ENCODE measurements at regions not wholly inside any gene's neighbourhood (a gene's known extent, or its start where the extent isn't known, plus 50 kb on each side); places are given as distances from the start of the nearest gene placed in this dataset.
"Not testable (repeated sequence)": the region's sequence is repeated elsewhere in the genome, so short reads cannot be mapped to it uniquely, and the experiment has no call there.

DNA sequence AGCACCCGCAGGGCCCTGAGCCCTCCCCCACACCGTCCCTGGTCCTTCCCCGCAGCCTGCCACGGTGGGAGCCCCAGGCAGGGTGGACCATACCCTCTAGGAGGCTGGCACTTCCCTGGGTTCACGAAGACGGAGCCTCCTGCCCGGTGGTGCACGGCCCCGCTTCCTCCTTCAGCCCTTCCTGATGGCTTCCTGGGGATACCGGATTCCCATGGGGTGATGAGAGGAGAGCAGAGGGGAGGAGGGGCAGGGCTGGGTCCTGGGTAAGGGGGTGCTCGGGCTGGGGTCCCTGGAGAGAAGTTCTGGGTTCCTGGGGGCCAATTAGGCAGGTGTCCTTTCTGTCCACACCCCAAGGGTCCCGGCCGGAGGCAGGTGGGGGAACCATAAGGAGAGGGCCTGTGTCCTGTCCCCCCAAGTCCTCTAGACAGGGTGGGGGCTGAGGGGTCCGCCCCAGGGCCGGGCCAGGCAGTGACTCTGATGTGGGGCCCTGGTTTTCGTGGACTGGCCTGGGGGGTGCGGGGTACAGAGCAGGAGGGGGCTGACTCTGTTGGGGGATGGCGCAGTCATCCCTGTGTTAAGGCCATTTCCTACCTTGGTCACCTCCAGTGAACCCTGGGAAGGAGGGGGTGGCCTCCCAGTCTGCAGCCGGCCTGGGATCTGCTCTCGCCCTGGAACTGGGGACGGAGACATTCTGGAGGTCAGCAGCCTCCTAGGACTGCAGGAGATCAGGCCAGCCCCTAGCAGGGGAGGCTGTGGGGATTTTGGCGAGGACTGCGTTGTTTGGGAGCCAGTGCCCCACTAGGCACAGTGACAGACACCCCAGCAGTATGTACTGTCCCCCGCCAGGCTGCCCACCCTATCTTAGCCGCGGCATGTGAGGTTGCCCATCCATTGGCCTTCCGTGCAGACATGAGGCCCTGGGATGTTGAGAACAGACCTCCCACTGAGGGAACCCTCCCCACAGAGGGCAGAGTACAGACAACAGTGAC is 366.4 kb downstream of the TMEM121 start:
- H3K4me1 ChIP-seq (ENCODE audit: control insufficient read depth, insufficient read depth, low read length, poor library complexity, severe bottlenecking); H3K27ac ChIP-seq (ENCODE audit: low read depth, low read length, severe bottlenecking); H3K36me3 ChIP-seq (ENCODE audit: control insufficient read depth, insufficient read depth, low read length); H3K4me3 ChIP-seq (ENCODE audit: extremely low read depth, insufficient read depth, low read length, poor library complexity, severe bottlenecking): not testable (repeated sequence)
- H3K9me3 ChIP-seq (ENCODE audit: control insufficient read depth, low read length): peaks cover 38% of the 10 kb centered on the region
- 88 to 90% methylated on average over 9 to 10 of the region's 27 CpGs for WGBS, 2 experiments (ENCODE audit: insufficient coverage in 2 of 2)

DNA sequence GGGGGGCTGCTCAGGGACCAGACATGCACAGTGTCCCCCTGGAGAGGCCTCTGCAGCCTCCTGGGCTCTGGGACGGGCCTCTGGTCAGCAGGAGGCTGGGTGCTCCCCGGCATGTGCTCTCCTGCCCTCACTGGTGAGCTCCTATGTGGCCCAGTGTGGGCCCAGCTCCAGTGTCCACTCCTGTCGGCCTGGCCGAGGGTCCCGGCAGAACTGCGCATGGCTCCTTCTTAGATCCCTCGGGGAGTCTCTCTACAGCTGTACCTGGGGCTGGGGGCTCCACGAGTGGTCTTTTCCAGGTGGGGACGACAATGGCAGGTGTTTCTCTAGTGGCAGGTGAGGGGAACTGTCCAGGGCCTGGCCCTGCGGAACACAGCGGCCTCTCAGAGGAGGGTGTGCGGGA is 367.3 kb downstream of the TMEM121 start:
- not testable (repeated sequence) for H3K27ac ChIP-seq (ENCODE audit: low read depth, low read length, severe bottlenecking); H3K36me3 ChIP-seq (ENCODE audit: control insufficient read depth, insufficient read depth, low read length); H3K4me1 ChIP-seq (ENCODE audit: control insufficient read depth, insufficient read depth, low read length, poor library complexity, severe bottlenecking); H3K4me3 ChIP-seq (ENCODE audit: extremely low read depth, insufficient read depth, low read length, poor library complexity, severe bottlenecking)
- H3K9me3 ChIP-seq (ENCODE audit: control insufficient read depth, low read length): peaks cover 45% of the 10 kb centered on the region
- WGBS, 2 experiments (ENCODE audit: insufficient coverage in 2 of 2): 88% methylated on average over 5 of the region's 12 CpGs; no CpG with 5 or more reads in 1 of the 2 experiments

DNA sequence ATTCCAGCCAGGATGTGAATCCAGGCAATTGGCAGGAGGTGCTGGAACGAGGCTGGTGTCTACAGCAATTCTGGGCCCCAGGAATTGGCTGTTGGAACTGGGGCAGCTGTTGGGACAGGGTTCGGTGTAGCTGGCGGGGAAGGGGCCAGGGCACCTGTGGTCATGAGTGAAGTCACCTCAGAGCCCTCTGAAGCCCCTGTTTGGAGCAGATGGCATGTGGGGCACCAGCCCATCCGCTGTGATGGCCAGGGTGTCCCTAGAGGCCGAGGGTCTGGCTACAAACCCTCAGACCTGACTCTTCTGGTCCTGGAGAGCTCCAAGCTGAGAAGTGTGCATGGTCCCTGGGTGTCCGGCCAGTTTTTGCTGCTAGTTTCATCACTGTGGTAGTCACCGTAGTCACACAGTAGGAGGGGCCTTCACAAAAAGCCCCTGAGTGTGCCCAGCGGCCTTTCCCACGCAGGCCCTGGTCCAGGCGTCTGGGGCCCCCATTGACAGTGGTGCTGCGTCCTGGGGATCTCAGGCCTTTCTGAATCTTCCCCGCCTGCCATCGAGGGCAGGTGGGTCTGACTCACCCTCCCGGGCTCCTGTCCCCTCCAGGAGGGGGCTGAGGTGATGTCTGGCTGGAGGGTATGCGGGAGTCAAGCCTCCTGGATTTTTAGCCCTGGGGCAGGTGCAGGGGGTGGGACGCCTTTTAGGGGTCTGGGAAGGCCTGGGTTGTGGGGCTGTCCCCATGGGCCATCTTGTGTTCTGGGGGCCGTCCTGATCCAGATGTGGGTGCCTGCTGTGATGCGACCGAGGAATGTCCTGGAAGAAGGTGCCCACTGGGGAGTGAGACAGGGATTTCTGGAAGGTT is 368.0 kb downstream of the TMEM121 start:
- 67 to 72% methylated on average over 14 to 16 of the region's 19 CpGs for WGBS, 2 experiments (ENCODE audit: insufficient coverage in 2 of 2)

DNA sequence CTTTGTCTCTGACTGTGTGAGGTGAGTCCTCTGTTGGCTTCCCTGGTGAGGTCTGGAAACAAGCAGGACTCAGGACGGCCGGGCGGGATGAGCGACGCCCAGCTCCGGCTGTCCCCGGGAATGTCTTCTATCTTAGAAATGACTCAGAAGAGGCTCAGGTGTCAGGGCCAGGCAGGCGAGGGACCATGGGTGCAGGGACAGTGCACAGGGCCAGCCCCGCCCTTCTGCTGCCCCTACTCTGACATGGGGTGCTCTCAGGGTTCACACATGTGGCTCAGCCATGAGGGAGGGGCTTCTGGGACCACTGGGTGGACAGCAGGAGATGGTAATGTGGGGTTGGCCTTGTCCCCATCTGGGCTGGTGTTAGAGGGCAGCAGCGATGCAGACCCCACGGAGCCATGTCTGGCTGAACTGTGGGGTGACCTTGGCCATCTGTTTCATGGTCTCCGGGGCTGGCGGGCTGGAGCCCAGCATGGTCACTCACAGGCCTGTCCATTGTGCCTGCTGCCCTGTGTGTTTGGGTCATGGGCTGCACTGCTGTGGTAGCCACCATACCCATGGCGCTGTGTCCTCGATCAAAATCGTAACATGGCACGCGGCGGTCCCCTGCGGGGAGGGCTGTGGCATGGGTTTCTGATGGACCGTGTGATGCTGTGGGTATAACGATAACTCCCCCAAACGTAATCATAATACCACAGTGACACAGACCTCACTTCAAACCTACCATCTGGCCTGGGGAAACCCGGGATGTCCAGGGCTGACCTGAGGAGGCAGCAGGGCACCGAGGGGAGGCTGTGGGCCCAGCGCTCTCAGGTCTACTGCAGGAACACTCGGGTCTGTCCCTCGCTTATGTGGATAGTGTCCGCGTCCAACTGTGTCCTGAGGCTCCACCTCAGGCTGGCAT is 368.8 kb downstream of the TMEM121 start:
- 79 to 81% methylated on average over 22 to 30 of the region's 30 CpGs for WGBS, 2 experiments (ENCODE audit: insufficient coverage in 2 of 2)

More for the DNA sequence above, 368.0 kb downstream of the TMEM121 start:
- H3K4me3 ChIP-seq (ENCODE audit: extremely low read depth, insufficient read depth, low read length, poor library complexity, severe bottlenecking): no peak overlapping the region
- no peak overlapping the region for H3K27ac ChIP-seq (ENCODE audit: low read depth, low read length, severe bottlenecking)
- peaks cover 46% of the 10 kb centered on the region for H3K9me3 ChIP-seq (ENCODE audit: control insufficient read depth, low read length)
- H3K4me1 ChIP-seq (ENCODE audit: control insufficient read depth, insufficient read depth, low read length, poor library complexity, severe bottlenecking): no peaks in the 10 kb centered on the region
- H3K36me3 ChIP-seq (ENCODE audit: control insufficient read depth, insufficient read depth, low read length): no peaks in the 10 kb centered on the region

DNA sequence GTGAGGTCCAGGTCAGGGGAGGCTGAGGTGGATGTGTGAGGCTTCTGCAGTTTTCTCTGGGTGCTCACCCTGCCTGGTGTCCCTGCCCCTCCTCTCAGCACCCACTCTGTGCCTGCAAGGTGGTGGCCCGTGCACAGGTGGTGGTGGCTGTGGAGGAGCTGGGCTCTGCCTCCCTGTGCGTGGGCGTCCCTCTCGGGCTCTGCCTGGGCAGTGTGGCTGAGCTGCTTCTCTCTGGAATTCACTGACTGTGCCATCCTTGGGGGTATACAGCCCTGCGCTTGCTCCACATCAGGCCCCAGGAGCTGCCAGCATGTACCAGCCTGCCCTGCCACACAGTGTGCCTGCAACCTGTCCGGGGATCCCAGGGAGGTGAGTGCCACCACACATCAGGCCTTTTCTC is 369.8 kb downstream of the TMEM121 start:
- H3K36me3 ChIP-seq (ENCODE audit: control insufficient read depth, insufficient read depth, low read length); H3K27ac ChIP-seq (ENCODE audit: low read depth, low read length, severe bottlenecking); H3K4me1 ChIP-seq (ENCODE audit: control insufficient read depth, insufficient read depth, low read length, poor library complexity, severe bottlenecking); H3K4me3 ChIP-seq (ENCODE audit: extremely low read depth, insufficient read depth, low read length, poor library complexity, severe bottlenecking): not testable (repeated sequence)
- H3K9me3 ChIP-seq (ENCODE audit: control insufficient read depth, low read length): peaks cover 49% of the 10 kb centered on the region
- WGBS, 2 experiments (ENCODE audit: insufficient coverage in 2 of 2): 72 to 92% methylated on average over 4 to 6 of the region's 6 CpGs

More for the DNA sequence above, 368.8 kb downstream of the TMEM121 start:
- no peak overlapping the region for H3K4me3 ChIP-seq (ENCODE audit: extremely low read depth, insufficient read depth, low read length, poor library complexity, severe bottlenecking)
- peaks cover 43% of the 10 kb centered on the region for H3K9me3 ChIP-seq (ENCODE audit: control insufficient read depth, low read length)
- no peaks in the 10 kb centered on the region for H3K4me1 ChIP-seq (ENCODE audit: control insufficient read depth, insufficient read depth, low read length, poor library complexity, severe bottlenecking)
- H3K36me3 ChIP-seq (ENCODE audit: control insufficient read depth, insufficient read depth, low read length): no peaks in the 10 kb centered on the region
- no peak overlapping the region for H3K27ac ChIP-seq (ENCODE audit: low read depth, low read length, severe bottlenecking)

GRCh38 chr14:105896961-105897724 is 370.8 kb downstream of the TMEM121 start:
- not testable (repeated sequence) for H3K27ac ChIP-seq (ENCODE audit: low read depth, low read length, severe bottlenecking); H3K4me1 ChIP-seq (ENCODE audit: control insufficient read depth, insufficient read depth, low read length, poor library complexity, severe bottlenecking); H3K4me3 ChIP-seq (ENCODE audit: extremely low read depth, insufficient read depth, low read length, poor library complexity, severe bottlenecking); H3K36me3 ChIP-seq (ENCODE audit: control insufficient read depth, insufficient read depth, low read length)
- WGBS, 2 experiments (ENCODE audit: insufficient coverage in 2 of 2): 36 to 38% methylated on average over 5 to 6 of the region's 6 CpGs
- H3K9me3 ChIP-seq (ENCODE audit: control insufficient read depth, low read length): peaks cover 56% of the 10 kb centered on the region

DNA sequence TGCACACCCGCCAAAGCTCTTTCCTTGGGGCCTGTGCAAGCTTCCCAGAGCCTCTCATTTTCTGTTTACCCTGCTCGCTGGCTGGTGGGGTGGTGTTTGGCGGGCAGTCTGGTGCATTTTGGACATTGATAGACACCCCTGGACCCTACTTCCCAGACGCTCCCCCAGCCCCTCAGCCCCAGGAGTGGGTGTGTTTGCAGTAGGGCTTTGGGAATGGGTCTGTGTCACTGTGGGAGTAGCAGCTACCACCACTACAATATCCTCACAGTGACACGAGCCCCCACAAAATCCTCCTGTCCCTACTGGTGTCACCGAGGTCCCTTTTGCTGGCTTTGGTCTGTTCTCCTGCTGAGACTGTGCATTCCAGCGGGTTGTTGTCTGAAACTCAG is 371.3 kb downstream of the TMEM121 start:
- H3K27ac ChIP-seq (ENCODE audit: low read depth, low read length, severe bottlenecking): no peak overlapping the region
- H3K9me3 ChIP-seq (ENCODE audit: control insufficient read depth, low read length): peaks cover 58% of the 10 kb centered on the region
- H3K4me3 ChIP-seq (ENCODE audit: extremely low read depth, insufficient read depth, low read length, poor library complexity, severe bottlenecking): no peak overlapping the region
- no peaks in the 10 kb centered on the region for H3K36me3 ChIP-seq (ENCODE audit: control insufficient read depth, insufficient read depth, low read length)
- WGBS, 2 experiments (ENCODE audit: insufficient coverage in 2 of 2): 68 to 70% methylated on average over 2 of the region's 7 CpGs
- H3K4me1 ChIP-seq (ENCODE audit: control insufficient read depth, insufficient read depth, low read length, poor library complexity, severe bottlenecking): no peaks in the 10 kb centered on the region

GRCh38 chr14:105898482-105899010 is 372.2 kb downstream of the TMEM121 start:
- H3K4me3 ChIP-seq (ENCODE audit: extremely low read depth, insufficient read depth, low read length, poor library complexity, severe bottlenecking): no peak overlapping the region

GRCh38 chr14:105899071-105899641 is 372.8 kb downstream of the TMEM121 start:
- Histone ChIP-seq H3K27ac (ENCODE audit: low read depth, low read length, severe bottlenecking) (no peak overlapping the region), H3K36me3 (ENCODE audit: control insufficient read depth, insufficient read depth, low read length) (no peaks in the 10 kb centered on the region), H3K4me3 (ENCODE audit: extremely low read depth, insufficient read depth, low read length, poor library complexity, severe bottlenecking) (no peak overlapping the region), H3K9me3 (ENCODE audit: control insufficient read depth, low read length) (peaks cover 65% of the 10 kb centered on the region), H3K4me1 (ENCODE audit: control insufficient read depth, insufficient read depth, low read length, poor library complexity, severe bottlenecking) (no peaks in the 10 kb centered on the region)
- WGBS, 2 experiments (ENCODE audit: insufficient coverage in 2 of 2): 80 to 81% methylated on average over 5 to 9 of the region's 9 CpGs

More at GRCh38 chr14:105898482-105899010, 372.2 kb downstream of the TMEM121 start:
- Histone ChIP-seq H3K36me3 (ENCODE audit: control insufficient read depth, insufficient read depth, low read length) (no peaks in the 10 kb centered on the region), H3K9me3 (ENCODE audit: control insufficient read depth, low read length) (peaks cover 60% of the 10 kb centered on the region), H3K27ac (ENCODE audit: low read depth, low read length, severe bottlenecking) (no peak overlapping the region), H3K4me1 (ENCODE audit: control insufficient read depth, insufficient read depth, low read length, poor library complexity, severe bottlenecking) (no peaks in the 10 kb centered on the region)
- WGBS, 2 experiments (ENCODE audit: insufficient coverage in 2 of 2): 83 to 87% methylated on average over 5 to 11 of the region's 11 CpGs
